GM18502 (cell line): ENCODE measurements at regions not wholly inside any gene's neighbourhood (a gene's known extent, or its start where the extent isn't known, plus 50 kb on each side); places are given as distances from the start of the nearest gene placed in this dataset.

ENCODE experiments used
- ATAC-seq: cut with Tn5 transposase; IDR thresholded peaks from one replicate; pipeline ENCODE4 v1.9.1; 2021; ENCODE audit warnings: mild to moderate bottlenecking; ENCODE audit not compliant: unreplicated experiment, poor library complexity

DNA sequence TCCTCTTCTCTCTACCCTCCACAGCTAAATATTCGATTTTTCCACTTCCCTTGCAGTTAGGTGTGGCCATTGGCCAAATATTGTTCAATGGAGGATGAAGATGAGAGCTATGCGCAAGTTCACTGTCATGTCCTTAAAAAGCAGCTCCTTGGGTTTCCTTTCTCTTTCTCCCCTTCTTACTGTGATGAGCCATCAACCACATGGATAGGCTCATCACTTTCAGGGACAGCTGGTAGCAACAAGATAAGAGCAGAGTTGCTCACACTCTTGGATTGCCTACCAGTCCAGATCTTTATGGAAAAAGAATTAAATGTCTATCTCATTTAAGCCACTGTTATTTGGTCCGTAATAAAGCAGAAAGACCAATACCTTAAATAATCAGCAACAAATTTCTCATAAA lies 377.0 kb downstream of the DDX10 start:
- no peak for ATAC-seq

DNA sequence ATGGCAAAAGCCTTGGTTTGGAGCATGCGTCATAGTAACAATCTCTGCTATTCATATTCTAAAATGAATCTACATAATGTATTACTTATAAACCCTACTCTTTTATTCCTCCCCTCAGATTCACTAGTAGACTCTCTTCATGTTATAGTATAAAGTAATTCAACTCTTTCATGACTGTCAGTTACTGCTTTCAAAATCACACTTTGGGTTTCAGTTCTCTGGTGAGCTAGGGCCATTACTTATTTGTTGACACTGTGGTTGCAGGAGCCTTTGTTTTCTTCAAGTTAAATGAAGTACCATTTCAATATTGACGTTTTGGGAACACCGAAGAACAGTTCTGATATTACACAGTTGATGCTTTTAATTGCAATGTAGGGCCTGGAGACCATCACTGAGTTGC lies 378.4 kb downstream of the DDX10 start:
- no peak for ATAC-seq

DNA sequence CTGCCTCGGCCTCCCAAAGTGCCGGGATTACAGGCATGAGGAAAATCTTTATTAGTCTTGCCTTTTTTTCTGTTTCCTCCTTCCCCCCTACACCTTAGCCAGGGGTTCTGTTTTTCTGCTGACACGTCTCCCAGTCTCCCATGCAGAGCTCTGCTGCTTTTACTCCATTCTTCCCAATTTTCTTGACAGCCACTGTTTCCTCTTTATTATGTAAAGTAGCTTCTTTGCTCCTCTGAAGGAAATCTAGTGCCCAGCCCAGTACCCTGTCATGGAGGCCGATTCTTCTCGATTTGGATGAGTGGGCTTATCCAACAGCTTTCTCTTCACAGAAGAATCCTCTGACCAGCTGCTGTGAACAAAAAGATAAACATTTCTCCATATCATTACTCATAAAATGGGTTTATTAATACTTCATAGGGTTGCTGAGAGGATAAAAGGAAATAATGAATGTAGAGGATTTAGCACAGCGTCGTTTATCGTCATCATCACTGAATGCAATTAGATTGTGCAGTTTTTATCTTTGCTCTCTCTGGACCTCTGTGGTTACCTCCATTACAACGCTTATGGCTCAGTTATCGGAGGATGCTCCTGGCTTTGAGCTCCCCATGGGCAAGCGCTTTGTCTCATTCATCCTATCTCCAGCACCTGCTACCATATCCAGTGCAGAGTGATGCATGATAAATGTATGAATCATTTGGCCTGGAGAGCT lies 375.6 kb upstream of the C11orf87 start:
- no peak for ATAC-seq

DNA sequence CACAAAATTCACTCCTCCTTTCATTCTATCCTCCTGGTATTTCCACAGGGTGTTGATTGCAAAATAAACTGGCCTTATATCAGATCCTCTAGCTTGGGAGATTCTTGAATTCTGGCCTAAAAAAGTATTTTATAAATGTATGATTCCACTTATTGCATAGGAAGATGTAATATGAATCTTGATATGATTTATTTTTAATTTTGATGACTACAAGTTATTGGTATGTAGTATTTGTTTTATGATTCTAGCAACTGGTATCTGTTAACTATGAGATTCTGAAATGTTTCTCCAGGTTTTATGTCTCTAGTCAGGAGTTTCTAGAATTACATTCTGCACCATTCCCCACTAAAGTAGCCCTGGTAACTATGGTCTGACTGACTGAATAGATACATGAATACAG lies 373.9 kb upstream of the C11orf87 start:
- no peak for ATAC-seq

DNA sequence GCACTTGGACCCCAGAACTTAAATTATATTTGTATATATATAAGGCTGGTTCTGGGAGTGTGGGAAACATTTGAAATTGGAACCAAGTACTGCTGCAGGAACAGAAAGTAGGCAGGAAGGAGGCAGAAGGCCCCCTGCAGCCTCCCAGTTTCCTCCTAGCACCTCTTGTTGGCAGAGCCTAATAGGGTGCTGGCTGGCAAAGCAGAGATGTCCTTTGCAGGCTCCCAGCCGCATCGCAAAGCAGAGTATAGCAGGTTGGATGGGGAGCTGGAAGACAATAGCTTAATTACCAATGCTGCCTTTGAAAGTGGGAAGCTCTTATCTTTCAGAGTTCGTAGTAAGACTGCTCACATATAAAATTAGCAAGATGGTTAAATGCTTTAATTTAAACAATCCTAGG lies 370.8 kb upstream of the C11orf87 start:
- no peak for ATAC-seq

DNA sequence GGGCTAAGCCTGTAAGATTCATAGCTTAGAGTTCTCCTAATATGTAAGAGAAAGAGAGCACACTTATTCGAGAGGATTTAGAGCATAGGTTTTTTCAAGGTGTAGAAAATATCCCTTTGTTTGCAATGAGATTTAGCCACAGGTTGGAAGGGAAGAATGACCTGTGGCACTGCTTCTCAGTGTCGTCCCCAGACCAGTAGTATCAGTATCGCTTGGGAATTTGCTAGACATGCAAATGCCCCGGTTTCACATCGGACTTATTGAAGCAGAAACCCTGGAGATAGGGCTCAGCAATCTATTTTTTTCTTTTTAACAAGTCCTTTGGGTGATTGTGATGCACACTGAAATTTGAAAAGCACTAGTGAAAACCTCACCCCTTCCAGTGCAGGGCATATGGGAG lies 362.6 kb upstream of the C11orf87 start:
- ATAC-seq: no peak

DNA sequence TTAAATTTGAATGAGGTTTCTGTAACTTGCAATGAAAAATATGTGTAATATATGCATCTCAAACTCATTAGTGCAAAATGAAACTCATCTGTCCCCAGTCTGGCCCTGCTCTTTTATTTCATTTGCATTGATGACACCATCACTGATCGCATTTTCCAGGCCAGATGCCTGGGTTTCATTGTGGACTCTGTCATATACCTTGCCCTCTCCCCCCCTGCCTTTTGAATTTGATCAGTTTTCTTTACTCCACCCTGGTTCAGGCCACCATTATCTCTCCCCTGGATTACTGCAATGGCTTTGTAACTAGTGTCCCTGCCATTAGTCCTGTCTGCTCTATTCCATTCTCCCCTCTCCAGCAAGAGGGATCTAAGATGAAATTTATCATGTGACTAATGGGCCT lies 360.6 kb upstream of the C11orf87 start:
- ATAC-seq: no peak

DNA sequence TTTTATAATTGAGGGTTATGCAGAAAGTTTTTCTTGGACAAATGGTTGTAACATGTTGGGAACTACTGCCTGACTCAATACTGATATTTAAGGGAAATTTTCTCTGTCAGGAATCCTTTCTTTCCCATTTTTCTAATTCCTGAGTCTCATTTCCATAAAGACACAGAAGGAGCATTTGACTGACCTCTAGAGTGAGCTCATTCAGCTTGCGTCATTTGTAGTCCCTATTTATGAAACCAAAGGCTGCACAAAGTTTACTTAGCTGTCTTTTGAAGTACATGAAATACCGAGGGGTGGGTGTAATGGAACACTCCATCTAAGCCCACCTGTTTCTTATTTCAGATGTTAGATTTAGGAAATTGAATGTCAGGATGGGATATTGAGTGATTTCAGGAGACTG lies 359.5 kb upstream of the C11orf87 start:
- ATAC-seq: no peak

DNA sequence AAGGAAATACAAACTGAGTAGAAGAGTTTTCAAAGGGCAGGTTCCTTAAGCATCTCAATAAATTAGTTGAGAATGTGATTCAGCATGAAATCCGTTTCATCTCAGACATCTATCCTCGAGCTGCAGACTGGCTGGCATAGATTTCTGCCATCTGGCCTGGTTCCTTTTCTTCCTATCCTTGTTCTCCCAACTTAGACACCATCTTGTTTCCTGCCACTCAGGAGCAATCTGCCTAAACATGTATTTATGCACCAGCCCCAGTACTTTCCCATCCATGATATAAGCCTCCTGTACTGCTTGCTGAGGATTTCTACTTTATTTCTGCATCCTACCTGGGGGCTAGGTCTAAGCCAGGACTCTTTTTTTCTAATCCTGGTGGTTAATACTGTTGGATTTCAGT lies 359.1 kb upstream of the C11orf87 start:
- ATAC-seq: no peak

DNA sequence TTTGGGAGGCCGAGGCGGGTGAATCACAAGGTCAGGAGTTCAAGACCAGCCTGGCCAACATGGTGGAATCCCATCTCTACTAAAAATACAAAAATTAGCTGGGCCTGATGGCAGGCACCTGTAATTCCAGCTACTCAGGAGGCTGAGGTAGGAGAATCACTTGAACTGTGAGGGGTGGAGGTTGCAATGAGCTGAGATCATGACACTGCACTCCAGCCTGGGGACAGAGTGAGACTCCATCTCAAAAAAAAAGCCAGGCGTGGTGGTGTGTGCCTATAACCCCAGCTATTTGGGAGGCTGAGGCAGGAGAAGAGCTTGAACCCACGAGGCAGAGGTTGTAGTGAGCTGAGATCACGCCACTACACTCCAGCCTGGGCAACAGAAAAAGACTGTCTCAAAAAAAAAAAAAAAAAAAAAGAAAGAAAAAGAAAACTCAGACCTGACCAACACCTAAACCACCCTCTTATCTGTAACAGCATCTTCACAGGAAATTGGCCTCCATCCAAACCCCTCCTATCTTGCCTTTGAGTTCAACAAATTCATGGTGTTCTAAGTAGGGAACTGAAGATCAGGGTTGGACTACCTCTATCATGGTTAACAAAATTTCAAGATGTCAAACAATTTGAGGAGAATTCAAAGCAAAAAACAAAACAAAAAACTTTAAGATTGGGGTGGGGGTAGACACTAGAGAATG lies 357.2 kb upstream of the C11orf87 start:
- peak; percentile 62 for ATAC-seq

DNA sequence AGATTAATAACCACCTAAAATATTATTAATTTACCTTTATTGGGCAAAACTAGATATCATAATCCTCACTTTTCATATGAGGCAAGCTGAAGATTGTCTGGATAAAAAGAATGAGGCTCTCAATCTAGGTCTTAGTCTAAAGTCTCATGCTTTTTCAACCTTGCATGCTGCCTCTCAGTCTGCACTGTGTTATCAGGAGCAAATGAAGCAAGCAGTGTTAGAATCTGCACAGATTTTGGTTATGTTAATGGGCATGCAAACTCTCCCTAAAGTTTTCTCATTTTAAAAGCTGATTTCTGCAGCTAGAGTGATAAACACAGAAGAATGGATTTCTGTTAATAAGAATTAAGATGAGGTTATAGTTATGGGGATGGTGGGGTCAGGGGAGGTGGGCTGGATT lies 350.7 kb upstream of the C11orf87 start:
- ATAC-seq: no peak

DNA sequence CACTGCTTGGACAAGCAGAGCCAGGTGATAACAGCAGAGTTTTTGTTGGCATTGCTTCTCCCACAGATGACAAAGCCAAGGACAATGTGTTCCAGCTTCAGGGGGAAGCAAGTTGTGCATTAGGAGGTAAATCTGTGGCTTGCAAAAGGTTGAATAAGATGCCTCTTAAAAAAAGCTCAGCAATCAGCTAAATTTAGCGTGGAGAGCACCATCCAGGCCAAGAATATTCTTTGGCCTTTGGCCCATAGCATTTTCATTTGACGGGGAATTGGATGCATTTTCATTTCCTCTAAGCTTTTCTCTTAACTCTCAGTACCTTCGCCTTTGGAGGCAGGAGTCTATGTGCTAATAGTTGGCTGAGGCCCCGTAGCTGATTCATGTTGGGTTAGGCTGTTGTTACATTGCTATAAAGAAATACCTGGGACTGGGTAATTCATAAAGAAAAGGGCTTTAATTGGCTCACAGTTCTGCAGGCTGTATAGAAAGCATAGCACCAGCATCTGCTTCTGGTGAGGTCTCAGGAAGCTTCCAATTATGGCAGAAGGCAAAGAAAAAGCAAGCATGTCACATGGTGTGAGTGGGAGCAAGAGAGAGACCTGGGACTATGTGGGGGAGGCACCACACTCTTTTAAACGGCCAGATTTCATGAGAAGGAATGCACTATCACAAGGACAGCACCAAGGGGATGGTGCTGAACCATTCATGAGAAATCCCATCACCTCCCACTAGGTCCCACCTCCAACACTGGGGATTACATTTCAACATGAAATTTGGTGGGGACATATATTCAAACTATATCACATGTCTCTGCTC lies 350.1 kb upstream of the C11orf87 start:
- ATAC-seq: no peak

DNA sequence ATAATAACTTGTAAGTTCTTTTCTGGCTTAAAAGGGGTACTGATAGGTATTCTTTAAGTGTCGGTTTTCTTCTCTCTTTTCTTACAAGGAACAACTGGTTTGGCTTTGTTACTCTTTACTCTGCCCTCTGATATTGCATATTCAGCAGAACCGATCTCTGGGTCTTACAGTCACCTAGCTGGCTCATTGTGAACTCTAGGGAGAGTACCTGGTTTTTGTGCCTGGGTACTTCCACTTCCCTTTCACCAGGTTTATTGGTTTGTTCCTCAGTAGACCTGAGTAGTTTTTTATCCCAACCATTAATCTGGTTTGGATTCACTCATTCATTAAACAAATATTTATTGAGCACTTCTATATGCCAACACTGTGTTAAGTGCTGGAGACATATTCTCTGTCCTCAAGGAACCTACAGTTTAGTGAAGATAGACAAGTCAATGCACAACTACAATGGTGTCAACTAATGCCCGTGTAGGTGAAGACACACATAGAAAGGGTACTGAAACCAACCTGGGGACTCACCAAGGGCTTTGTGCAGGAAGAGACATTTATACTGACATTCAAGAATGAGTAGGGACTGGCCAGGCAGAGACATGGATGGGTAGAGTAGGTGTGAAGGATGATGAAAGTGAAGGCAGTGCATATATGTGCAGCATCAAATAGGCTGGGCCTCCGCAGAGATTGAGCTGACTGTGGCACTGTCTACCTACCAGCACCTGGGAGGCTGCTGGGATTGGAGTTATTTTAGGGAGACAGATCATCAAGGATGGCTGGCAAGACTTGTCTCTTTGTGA lies 348.8 kb upstream of the C11orf87 start:
- ATAC-seq: no peak

DNA sequence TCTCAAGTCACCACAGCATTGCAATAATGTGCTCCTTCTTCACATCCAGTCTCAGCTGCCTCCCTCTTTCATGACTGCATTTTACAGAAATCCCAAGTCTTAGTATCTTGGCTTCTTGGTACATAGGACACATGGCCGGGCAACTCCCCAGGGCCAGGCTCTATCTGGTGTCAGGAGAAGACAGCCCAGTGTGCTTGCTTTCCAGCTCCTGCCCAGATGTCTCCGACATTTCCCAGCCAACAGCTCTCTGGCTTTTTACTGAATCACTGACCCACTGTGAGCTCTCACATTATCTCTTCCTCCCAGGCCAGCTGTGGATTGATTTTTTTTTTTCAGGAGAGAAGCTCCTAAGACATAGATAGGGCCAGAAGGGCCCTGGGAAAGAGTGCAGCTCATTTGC lies 346.0 kb upstream of the C11orf87 start:
- ATAC-seq: no peak

DNA sequence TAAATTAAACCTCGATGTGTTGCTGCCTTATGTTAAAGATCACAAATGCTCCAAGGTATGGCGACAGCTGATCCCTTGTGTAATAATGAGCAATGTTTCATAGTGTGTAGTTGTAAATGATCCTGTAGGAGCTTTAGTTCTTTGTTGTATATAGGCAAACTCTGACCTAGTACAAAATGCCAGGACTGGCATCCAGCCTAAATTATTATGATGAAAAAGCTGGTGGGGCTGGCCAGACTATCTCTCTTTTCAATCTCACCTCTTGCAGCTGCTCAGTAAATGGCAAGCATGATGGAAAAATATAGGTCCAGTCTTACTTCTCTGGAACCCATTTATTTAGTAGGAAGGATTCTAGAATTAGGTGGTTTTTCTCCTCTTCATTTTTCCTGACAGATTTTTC lies 345.1 kb upstream of the C11orf87 start:
- no peak for ATAC-seq

DNA sequence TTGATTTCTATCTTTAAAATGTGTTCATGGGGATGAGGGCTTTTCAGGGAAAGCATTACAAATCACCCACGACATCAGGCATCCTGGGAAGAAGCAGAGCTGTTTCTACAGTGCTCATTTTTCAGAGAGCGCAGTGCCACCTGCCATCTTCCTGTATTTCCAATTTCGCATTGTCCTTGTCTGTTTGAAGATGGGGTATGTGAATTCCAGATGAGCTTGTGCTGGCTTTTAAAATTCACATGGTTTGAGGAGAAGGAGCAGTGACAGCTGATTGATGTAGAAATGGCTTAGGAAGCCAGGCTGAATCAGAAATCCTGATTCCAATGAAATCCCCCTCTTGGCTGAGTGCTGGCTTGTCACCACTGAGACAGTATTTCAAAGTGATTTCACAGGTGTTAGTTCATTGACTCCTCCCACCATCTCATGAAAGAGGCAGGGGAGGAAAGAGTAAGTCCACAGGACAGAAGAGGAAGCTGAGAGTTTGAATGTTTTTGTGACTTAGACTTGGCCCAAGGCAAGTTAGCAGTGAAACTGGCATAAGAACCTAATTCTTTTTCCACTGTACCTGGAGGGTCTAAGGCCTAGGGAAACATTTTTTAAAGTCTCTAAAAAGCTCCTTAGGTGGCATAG lies 344.6 kb upstream of the C11orf87 start:
- no peak for ATAC-seq

DNA sequence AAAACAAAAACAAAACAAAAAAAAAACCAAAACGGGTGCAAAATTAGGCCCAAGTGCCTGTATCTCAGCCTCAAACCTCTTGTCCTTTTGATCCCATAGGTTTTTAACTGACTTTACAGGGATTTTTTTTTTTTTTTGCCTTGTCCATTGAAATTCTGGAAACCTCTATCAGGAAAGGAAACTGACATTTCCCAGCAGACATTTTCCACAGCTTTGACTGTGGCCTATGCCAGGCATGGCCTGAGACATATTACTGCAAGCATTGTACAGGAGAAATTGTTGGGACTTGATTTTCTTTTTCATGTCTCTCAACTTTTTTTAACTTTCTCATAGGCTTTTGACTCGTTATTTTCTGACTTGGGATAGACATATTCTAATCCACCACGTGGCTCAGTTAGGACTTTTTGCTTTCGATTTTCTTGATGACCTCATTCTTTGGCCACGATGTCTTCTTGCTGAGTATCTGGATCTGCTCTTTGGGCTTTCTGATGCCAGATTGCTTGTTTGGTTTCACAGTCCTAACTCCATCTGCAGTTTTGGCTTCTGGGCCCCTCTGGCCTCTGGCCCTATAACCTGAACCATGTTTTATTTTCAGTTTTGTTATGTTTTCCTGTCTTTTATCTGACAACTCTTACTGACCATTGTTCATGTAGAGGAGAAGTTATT lies 336.1 kb upstream of the C11orf87 start:
- no peak for ATAC-seq

DNA sequence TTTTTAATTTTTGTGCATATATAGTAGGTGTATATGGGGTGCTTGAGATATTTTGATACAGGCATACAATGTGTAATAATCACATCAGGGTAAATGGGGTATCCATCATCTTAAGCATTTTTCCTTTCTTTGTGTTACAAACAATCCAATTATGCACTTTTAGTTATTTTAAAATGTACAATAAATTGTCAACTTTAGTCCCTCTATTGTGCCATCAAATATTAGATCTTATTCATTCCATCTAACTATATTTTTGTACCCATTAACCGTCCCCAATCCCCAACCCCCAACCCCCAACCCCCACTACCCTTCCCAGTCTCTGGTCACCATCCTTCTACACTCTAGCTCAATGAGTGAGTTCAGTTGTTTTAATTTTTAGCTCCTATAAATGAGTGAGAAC lies 335.1 kb upstream of the C11orf87 start:
- ATAC-seq: no peak

DNA sequence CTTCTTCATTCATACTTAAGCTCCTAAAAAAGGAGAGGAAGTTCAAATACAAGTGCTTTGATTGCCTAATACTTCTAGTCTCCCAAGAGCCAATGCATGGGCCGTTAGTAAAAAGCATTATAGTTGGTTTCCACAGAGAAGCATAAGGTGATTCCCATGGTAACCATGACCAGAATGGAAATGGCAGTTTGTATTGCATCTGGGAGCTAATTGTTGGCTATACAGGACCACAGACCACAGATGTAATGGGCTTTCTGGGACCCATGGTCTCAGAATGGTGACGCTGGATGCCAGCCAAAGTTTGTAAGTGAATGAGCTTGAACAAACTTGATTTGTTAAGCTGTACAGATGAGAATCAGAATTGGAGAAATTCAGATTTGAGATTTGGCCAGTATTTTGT lies 333.9 kb upstream of the C11orf87 start:
- ATAC-seq: no peak

DNA sequence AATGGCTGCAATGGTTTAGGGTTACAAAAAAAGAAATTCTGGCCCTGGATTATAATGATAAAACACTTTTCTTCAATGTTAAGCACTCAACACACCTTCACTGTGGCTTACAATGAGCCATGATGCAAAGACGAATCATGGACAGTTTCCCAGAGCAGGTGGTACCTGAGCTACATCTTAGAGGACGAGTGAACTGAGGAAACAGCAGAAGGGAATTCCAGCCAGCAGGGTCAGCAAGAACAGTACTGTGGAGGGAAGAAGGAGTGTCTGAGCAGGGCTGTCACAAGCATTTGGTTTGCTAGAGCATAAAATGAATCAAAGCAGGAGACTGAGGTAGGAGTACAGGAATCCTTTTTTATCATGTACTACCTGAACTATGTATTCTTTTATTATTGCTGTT lies 332.8 kb upstream of the C11orf87 start:
- ATAC-seq: no peak
